OCI-LY3 (cell line): ENCODE measurements at regions not wholly inside any gene's neighbourhood (a gene's known extent, or its start where the extent isn't known, plus 50 kb on each side); places are given as distances from the start of the nearest gene placed in this dataset.
"Not testable (repeated sequence)": the region's sequence is repeated elsewhere in the genome, so short reads cannot be mapped to it uniquely, and the experiment has no call there.

Source experiments
- CTCF ChIP-seq: fragments of 200-600, 300-600 bp; sonication (generic); IDR thresholded peaks from 2 replicates; pipeline ENCODE4 v1.5.1; 2014; ENCODE audit warnings: antibody characterized with exemption, low read length, low read depth
- EZH2phosphoT487 ChIP-seq: fragments of 200-600 bp; shearing (Covaris generic); IDR thresholded peaks from 2 replicates; pipeline ENCODE4 v1.6.1; 2018; ENCODE audit warnings: antibody characterized with exemption, mixed run types, low read depth

- TF ChIP-seq CTCF, EZH2phosphoT487: not testable (repeated sequence)
Observed at GRCh38 chrX:51262271-51262670, 70.4 kb upstream of the NUDT10 start.
